Naive thymus-derived CD4-positive, alpha-beta T cell (primary cell): ENCODE measurements at regions not wholly inside any gene's neighbourhood (a gene's known extent, or its start where the extent isn't known, plus 50 kb on each side); places are given as distances from the start of the nearest gene placed in this dataset.
"Not testable (repeated sequence)": the region's sequence is repeated elsewhere in the genome, so short reads cannot be mapped to it uniquely, and the experiment has no call there.

Experiments
- ATAC-seq: fragments of 150-1000 bp; cut with Tn5 transposase; 2 replicates; pipeline ENCODE4 v1.10.0; 2021; ENCODE audit warnings: mild to moderate bottlenecking, moderate library complexity
- CTCF ChIA-PET: fragments of 350-600 bp; sonication (Branson Sonifier 250); formaldehyde crosslinking; loops from one replicate; lab custom pipeline; 2021; ENCODE audit warnings: antibody characterized with exemption; lab: Charles Lee
- POLR2A ChIA-PET: fragments of 350-600 bp; sonication (Branson Sonifier 250); formaldehyde crosslinking; loops from one replicate; lab custom pipeline; 2021; ENCODE audit warnings: antibody characterized with exemption, inconsistent platforms; lab: Charles Lee
- DNase-seq, 9 donors: peaks; one replicate each; pipeline versions ENCODE4 v3.0.0 to v3.0.0-alpha.2; 2020 to 2022; ENCODE audit warnings: mixed read lengths in 1 of 9
- H3K27ac ChIP-seq: one replicate; pipeline ENCODE4 v1.7.0; 2013; ENCODE audit warnings: mild to moderate bottlenecking, low read depth, low read length, moderate library complexity
- H3K27me3 ChIP-seq, 2 donors: one replicate each; pipeline ENCODE4 v1.7.0; 2013; ENCODE audit warnings: low read length in 2 of 2, mild to moderate bottlenecking in 2 of 2, moderate library complexity in 2 of 2; ENCODE audit not compliant: control insufficient read depth in 2 of 2, insufficient read depth in 2 of 2
- H3K36me3 ChIP-seq, 3 experiments: 1 replicate in 2 of 3; 2 replicates in 1 of 3; pipeline ENCODE4 v1.7.0; 2013; ENCODE audit warnings: low read length in 3 of 3, mild to moderate bottlenecking in 3 of 3, moderate library complexity in 1 of 3; ENCODE audit not compliant: insufficient read depth in 3 of 3, control insufficient read depth in 2 of 3
- H3K4me1 ChIP-seq, 2 donors: one replicate each; pipeline ENCODE4 v1.7.0; 2013; ENCODE audit warnings: low read length in 2 of 2, mild to moderate bottlenecking in 2 of 2, moderate library complexity in 1 of 2; ENCODE audit not compliant: control insufficient read depth in 2 of 2, insufficient read depth in 2 of 2
- H3K4me3 ChIP-seq: 2 replicates; pipeline ENCODE4 v1.7.0; 2013; ENCODE audit warnings: mild to moderate bottlenecking, low read length
- H3K9me3 ChIP-seq, 3 experiments: 1 replicate in 2 of 3; 2 replicates in 1 of 3; pipeline ENCODE4 v1.7.0; 2013; ENCODE audit warnings: low read length in 3 of 3; ENCODE audit not compliant: control insufficient read depth in 2 of 3
- H3K27ac Mint-ChIP-seq, 9 donors: one replicate each; pipeline ENCODE4 v1.8.0; 2020 to 2022; ENCODE audit warnings: mixed read lengths in 9 of 9, mild to moderate bottlenecking in 8 of 9, moderate library complexity in 5 of 9, inconsistent platforms in 2 of 9
- H3K27me3 Mint-ChIP-seq, 5 donors: one replicate each; pipeline ENCODE4 v1.8.0; 2021 to 2022; ENCODE audit warnings: mixed read lengths in 5 of 5, mild to moderate bottlenecking in 1 of 5
- H3K36me3 Mint-ChIP-seq, 5 donors: one replicate each; pipeline ENCODE4 v1.8.0; 2020 to 2022; ENCODE audit warnings: mixed read lengths in 5 of 5, mild to moderate bottlenecking in 3 of 5, inconsistent platforms in 1 of 5
- H3K4me1 Mint-ChIP-seq, 7 donors: one replicate each; pipeline ENCODE4 v1.8.0; 2020 to 2022; ENCODE audit warnings: mixed read lengths in 7 of 7, mild to moderate bottlenecking in 3 of 7, inconsistent platforms in 1 of 7
- H3K4me3 Mint-ChIP-seq, 10 donors: one replicate each; pipeline ENCODE4 v1.8.0; 2020 to 2022; ENCODE audit warnings: mild to moderate bottlenecking in 10 of 10, mixed read lengths in 10 of 10, moderate library complexity in 6 of 10, inconsistent platforms in 2 of 10
- H3K9me3 Mint-ChIP-seq, 11 donors: one replicate each; pipeline ENCODE4 v1.8.0; 2020 to 2022; ENCODE audit warnings: mixed read lengths in 11 of 11, mild to moderate bottlenecking in 4 of 11, inconsistent platforms in 1 of 11, moderate library complexity in 1 of 11
- intact Hi-C, 2 donors: fragments of 100-400 bp; cut with micrococcal nuclease; formaldehyde crosslinking; loops; one replicate each; pipeline ENCODE4 v1.15.1; 2023

DNA sequence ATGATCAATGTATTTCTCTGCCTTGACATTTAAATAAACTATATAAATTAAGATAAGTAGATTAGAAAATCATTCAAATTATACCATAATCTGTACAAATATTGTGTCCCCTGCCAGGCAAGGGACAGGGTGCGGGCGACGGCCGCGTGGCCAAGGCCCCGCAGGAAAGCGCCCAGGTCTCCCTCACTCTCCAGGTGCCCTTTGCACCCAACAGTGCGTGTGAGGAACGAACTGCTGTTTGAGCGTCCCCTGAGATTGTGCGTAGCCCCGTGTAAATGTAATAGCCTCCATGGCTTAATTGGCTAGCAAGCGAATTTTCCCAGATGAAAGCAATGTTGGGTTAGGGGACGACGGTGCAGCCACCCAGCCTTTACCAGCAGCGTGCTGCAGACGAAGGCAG lies 161.4 kb downstream of the SYT15 start:
- H3K4me3 Mint-ChIP-seq, H3K4me1 Mint-ChIP-seq, H3K9me3 Mint-ChIP-seq, H3K36me3 ChIP-seq, H3K4me1 ChIP-seq, H3K27ac ChIP-seq, intact Hi-C loops, CTCF ChIA-PET, H3K36me3 Mint-ChIP-seq, H3K9me3 ChIP-seq, H3K4me3 ChIP-seq, ATAC-seq, H3K27me3 Mint-ChIP-seq, DNase-seq, H3K27ac Mint-ChIP-seq, POLR2A ChIA-PET, H3K27me3 ChIP-seq: not testable (repeated sequence)

DNA sequence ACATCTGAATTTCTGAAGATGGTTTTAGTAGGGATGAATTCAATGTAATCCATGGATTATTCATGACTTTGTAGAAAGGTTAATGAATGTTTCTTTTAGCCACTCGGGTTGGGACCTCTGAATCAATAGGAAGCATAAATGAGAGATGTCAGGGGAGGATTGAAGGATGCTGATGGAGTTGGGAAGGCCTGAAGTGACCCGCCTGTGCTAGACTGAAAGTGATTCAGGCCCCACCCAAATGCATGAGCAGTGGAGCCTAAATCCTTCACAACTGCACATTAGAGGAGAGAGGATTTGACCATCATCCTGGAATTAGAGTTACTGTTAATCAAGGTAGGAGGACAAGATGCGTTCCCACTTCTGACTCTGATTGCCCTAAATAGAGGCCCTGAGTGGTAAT lies 162.2 kb upstream of the PTPN20 start:
- POLR2A ChIA-PET, H3K4me3 ChIP-seq, CTCF ChIA-PET, H3K36me3 ChIP-seq, H3K4me1 Mint-ChIP-seq, H3K27ac ChIP-seq, H3K27ac Mint-ChIP-seq, H3K4me1 ChIP-seq, H3K27me3 ChIP-seq, H3K4me3 Mint-ChIP-seq, DNase-seq, intact Hi-C loops, H3K9me3 Mint-ChIP-seq, ATAC-seq, H3K36me3 Mint-ChIP-seq, H3K9me3 ChIP-seq: not testable (repeated sequence)
- H3K27me3 Mint-ChIP-seq: peaks cover 0 to 11% (median 0%) of the 10 kb centered on the region in 5 donors

DNA sequence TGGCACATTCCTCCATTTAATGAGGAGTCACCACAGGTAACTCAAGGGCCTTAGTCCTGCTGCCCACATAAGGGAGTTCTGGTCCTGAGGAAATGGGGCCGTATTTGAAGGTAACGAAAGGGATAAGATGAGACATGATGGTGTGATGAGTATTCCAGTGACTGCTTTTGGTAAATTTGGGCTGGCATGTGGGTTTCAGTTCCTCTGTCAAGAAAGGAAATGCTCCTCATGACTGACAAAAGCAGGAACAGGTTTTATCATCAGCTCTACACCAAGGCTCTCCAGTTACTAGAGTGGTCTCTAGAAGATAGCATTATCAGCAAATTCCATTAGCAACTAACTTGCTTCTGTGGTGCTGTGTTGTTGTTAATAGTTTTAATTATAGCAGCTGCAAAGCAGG lies 161.8 kb upstream of the PTPN20 start:
- H3K27ac ChIP-seq, H3K27me3 ChIP-seq, H3K36me3 Mint-ChIP-seq, H3K4me1 ChIP-seq, intact Hi-C loops, H3K9me3 Mint-ChIP-seq, H3K4me1 Mint-ChIP-seq, H3K4me3 ChIP-seq, CTCF ChIA-PET, DNase-seq, H3K36me3 ChIP-seq, H3K27ac Mint-ChIP-seq, H3K9me3 ChIP-seq, H3K4me3 Mint-ChIP-seq, POLR2A ChIA-PET, H3K27me3 Mint-ChIP-seq: not testable (repeated sequence)
- ATAC-seq: peak; percentile 60

DNA sequence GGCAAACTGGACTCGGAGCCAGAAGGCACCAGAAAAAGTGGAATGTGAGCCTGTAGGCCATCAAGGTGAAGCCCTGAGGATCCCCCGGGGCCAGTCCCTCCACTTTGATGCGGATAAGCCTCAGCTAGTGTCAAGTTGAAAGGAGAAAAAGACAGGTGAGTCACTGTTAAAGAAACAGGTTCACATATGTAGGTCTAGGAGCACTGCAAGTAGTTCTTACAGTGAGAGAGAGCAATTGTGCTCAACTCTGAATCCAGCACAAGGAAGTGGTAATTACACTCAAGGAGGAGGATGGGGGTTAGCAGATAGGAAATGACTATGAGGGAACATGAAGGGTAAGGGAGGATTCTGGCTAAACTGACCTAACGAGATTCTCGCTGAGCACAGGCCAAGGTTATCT lies 157.5 kb upstream of the PTPN20 start:
- H3K27me3 ChIP-seq, H3K4me3 Mint-ChIP-seq, H3K36me3 Mint-ChIP-seq, H3K9me3 ChIP-seq, H3K27ac ChIP-seq, H3K4me1 Mint-ChIP-seq, POLR2A ChIA-PET, H3K27ac Mint-ChIP-seq, H3K4me1 ChIP-seq, DNase-seq, H3K27me3 Mint-ChIP-seq, H3K36me3 ChIP-seq, CTCF ChIA-PET, H3K9me3 Mint-ChIP-seq, H3K4me3 ChIP-seq, intact Hi-C loops: not testable (repeated sequence)
- ATAC-seq: peak; percentile 24

DNA sequence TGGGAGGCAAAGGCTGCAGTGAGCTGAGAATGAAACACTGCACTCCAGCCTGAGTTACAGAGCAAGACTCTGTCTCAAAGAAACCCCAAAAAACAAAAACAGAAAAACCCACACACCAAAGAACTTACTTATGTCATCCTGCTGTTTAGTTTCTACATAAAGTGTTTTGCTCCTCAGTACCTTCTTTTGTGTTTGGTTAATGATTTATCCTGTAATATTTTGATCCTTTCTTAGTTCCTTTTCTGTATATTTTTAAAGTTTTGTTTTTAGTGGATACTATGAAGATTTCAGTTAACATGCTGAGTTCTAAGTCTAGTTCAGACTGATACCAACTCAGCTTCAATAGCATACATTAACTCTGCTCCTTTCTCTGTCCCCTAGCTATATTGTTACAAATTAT lies 149.8 kb upstream of the PTPN20 start:
- H3K27me3 ChIP-seq, DNase-seq, H3K4me3 Mint-ChIP-seq, H3K36me3 ChIP-seq, H3K4me3 ChIP-seq, POLR2A ChIA-PET, H3K27me3 Mint-ChIP-seq, H3K27ac Mint-ChIP-seq, H3K9me3 ChIP-seq, H3K36me3 Mint-ChIP-seq, H3K4me1 ChIP-seq, intact Hi-C loops, H3K4me1 Mint-ChIP-seq, H3K27ac ChIP-seq, CTCF ChIA-PET, H3K9me3 Mint-ChIP-seq, ATAC-seq: not testable (repeated sequence)

DNA sequence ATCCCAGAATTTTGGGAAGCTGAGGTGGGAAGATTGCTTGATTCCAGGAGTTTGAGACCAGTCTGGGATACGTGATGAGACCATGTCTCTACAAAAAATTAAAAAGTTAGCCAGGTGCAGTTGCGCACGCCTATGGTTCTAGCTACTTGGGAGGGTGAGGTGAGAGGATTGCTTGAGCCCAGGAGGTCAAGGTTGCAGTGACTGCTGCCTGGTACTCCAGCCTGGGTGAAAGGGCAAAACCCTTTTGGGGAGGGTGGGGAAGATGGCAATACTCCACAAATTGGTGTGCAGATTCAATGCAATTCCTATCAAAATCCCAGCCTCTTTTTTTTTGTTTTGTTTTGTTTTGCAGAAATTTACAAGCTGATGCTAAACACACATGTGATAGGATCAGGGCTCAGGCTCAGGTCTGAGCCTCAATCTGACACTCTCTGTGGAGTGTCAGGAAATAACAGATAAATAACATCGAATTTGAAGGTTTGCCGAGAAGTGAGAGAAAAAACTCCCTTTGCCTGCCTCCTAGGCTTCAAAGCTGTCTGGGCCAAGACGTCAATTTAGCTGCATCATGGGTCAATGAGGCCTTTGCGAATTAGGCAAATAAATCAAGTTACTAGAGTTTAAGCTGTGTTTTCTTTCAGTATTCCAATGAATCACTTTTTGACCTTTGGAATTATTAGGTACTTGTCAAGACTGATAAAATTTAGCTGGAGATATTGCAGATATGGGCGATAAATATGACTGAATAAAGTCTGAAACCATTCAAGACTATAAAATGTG lies 142.5 kb upstream of the PTPN20 start:
- H3K9me3 Mint-ChIP-seq, POLR2A ChIA-PET: not testable (repeated sequence)

DNA sequence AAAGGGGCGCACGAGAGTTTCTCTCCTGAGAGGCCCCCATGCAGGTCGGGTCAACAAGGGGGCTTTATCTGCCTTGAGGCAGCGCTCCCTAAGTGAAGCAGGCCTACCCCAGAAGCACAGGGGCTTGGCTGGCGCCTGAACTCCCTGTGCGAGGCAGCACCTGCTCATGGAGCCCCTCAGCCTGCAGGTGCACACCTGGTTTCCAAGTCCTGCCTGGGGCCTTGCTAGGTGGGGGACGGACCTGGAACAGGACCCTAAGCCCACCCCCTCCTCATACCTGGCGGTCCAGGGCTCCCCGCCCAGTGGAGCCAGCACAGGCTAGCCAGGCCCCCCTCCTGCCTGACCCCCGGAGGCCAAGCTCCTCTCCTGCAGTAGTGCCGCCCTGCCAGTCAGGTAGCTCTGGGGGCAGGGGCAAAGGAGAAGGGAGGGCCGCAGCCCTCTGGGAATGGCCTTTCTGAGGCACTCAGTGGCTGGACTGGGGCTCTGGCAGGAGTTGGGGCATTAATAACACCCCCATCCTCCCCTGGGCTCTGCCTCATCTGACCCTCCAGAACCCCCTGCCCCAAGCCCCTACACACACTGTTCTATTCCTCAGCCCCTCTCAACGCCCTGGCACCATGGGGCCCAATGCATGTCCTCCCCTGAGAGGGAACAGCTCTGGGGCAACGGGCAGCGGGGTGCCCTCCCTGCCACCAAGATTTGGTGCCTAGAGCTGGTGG lies 137.9 kb upstream of the PTPN20 start:
- H3K27ac ChIP-seq, H3K4me1 Mint-ChIP-seq, H3K4me1 ChIP-seq, intact Hi-C loops, H3K4me3 Mint-ChIP-seq, H3K27ac Mint-ChIP-seq, H3K27me3 Mint-ChIP-seq, DNase-seq, H3K36me3 ChIP-seq, POLR2A ChIA-PET, H3K36me3 Mint-ChIP-seq, CTCF ChIA-PET, H3K9me3 Mint-ChIP-seq, H3K27me3 ChIP-seq, H3K9me3 ChIP-seq, H3K4me3 ChIP-seq: not testable (repeated sequence)
- ATAC-seq: peak; percentile 26

More for the DNA sequence above, 142.5 kb upstream of the PTPN20 start:
- H3K36me3 Mint-ChIP-seq, H3K27me3 ChIP-seq, intact Hi-C loops, H3K9me3 ChIP-seq, H3K4me1 Mint-ChIP-seq, CTCF ChIA-PET, H3K4me3 ChIP-seq, ATAC-seq, H3K36me3 ChIP-seq, H3K4me1 ChIP-seq, DNase-seq, H3K27ac Mint-ChIP-seq, H3K4me3 Mint-ChIP-seq, H3K27me3 Mint-ChIP-seq, H3K27ac ChIP-seq: not testable (repeated sequence)
